C1 segment of cervical spinal cord (tissue), 14 donors: ENCODE measurements at regions not wholly inside any gene's neighbourhood (a gene's known extent, or its start where the extent isn't known, plus 50 kb on each side); places are given as distances from the start of the nearest gene placed in this dataset.
A peak's percentile ranks its signal among the peaks of the same experiment; 100 is the strongest.
"Not testable (repeated sequence)": the region's sequence is repeated elsewhere in the genome, so short reads cannot be mapped to it uniquely, and the experiment has no call there.

ENCODE experiments used
- DNase-seq, 14 donors: peaks; one replicate each; lab custom pipeline; 2025; lab: John Stamatoyannopoulos, UW

DNA sequence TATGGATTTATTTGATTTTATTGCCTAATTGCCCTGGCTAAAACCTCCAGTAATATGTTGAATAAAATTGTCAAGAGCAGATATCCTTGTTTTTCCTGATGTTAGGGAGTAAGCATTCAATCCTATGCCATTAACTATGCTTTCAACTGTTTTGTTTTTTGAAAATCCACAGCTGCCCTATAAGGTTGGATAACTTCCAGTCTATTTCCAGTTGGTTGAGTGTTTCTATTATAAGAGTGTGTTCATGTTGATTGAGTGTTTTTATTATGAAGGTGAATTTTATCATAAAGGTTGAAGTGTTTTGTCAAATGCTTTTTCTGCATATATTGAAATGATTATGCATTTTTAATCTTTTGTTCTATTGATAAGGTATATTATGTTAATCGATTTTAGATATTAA is 149.9 kb upstream of the SCN7A start:
- DNase-seq = no peak

DNA sequence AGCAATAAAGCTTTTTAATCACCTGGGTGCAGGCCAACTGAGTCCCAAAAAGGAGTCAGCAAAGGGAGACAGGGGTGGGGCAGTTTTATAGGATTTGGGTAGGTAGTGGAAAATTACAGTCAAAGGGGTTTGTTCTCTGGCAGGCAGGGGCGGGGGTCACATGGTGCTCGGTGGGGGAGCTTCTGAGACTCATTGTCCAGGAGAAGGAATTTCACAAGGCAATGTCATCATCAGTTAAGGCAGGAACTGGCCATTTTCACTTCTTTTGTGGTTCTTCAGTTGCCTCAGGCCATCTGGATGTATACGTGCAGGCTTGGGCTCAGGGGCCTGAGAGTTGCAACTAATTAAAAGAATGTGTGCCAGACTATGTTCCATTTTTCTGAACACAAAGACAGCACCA is 147.5 kb upstream of the SCN7A start:
- not testable (repeated sequence) for DNase-seq

DNA sequence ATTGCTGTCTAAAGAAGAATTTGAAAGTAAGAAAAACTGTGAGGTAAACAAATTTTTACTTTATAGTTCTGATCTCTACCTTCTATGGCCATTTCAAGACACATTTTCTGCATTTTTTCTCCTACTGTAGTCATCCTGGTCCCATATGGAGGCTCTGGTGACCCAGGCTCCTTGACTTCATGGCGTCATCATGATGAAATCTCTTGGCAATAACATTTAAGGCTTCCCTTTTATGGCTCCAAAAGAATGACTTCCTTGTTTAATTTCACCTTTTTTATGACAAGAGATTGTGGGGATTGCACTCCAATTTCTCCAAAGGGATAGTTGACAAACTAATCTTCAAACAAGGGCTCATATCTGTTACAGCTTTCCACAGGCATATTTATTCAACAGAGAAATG is 143.0 kb upstream of the SCN7A start:
- no peak for DNase-seq

DNA sequence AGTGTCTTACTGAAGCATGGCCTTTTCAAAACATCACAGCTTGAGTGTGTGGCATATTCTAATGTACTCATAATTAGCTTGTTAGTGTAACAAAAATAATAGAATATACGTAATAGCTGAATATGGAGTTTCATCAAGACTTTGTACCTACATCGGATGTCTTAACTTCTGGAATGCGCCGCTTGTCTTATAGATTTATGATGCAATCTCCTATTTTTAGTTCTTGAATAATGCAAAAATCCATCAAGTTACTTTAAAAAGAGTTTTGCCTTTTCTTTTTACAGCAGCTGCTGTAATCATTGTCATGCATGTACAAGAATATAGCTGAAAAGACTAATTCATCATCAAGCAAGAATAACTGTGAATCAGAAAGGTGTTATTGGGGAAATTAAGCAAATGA is 140.7 kb upstream of the SCN7A start:
- DNase-seq = no peak

DNA sequence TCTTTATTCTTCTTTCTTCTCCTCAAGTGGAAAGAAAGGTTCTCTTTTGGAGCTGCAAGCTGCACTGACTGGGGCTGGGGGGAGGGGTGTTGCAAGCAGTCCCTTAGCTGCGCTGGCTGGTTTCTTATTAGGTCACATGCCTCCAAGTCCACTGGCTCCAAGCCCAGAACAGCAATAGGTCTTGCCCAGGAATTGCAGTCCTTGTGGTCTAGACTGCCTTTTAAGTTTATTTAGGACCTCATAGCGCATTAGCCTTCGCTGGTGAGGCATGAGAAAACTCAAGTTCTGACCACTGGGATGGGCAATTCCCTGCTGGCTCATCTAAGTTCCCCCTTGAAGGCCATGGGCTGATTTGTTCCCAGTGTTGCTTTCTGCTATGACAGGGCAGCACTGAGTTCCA is 138.6 kb upstream of the SCN7A start:
- no peak for DNase-seq

DNA sequence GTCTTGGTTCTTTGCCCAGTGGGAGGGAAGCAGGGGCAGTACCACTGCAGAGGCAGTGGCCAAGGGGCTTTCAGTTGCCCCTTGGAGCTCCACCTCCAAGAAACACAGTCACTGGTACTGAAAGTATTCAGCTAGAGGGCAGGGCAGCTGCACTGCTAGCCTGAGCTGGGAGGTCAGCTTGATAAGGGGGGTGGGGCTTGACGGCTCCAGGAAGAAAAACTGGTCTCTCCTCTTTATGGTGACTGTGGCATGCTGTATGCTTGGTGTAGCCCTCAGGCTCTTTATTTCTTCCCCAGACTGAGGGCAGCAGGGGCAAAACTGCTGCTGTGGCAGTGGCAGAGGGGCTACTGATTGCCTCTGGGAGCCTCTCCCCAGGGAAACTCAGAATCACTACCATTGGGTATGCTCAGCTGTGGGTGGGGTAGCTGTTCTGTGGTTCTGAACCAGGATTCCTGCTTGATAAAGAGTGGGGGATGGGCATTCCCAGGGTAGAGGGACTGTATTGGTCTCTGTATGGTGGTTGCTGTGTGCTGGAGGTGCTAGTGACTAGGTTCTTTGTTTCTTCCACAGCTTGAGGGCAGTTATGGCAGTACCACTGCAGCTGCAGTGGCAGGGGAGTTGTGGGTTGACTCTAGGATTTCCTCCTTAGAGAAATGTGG is 134.6 kb upstream of the SCN7A start:
- no peak for DNase-seq

DNA sequence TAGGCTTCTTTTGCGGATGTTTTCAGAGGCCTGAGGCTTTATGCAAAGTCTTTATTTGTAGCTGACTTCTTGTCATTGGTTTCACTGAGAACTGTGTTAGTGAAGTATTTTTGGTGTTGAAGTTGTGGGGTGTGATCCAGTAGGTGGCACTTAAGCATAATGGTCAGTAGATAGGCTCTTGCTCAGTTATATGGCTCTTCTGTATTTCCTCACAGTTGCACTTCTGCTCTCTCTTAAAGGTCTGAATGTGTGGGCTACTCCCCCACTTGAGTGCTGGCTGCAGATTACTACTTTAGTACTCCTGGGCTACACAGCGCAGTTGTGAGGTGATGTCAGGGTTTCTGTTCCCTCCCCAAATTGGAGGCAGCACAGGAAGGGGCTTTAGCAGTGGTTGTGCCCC is 133.8 kb upstream of the SCN7A start:
- DNase-seq = no peak

DNA sequence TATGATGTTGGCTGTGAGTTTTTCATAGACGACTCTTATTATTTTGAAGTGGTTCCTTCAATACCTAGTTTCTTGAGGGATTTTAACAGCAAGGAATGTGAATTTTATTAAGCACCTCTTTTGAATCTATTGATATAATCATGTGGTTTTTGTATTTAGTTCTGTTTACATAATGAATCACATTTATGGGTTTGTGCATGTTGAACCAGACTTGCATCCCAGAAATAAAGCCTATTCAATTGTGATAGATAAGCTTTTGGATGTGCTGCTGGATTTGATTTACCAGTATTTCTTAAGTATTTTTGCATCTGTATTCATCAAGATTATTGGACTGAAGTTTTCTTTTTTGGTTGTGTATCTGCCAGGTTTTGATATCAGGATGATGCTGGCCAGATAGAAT is 131.6 kb upstream of the SCN7A start:
- DNase-seq = no peak

DNA sequence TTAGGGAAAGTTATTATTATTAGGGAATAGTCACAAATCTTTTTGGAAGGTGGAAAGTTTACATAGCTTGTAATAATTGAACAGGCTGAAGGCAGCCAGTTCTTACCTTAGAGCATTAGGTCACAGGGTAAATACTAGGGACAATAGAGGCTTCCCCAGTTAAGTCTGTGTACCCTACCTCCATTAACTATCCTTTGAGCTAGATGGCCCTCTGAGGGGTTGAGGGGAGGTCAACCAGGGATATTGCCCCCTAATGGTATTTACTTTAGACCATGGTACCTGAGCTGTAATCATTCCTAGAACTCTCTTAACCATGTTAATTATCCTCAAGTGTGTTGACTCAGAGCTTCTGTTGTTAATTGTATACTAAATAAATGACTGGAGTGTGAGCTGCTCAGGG is 120.5 kb upstream of the SCN7A start:
- no peak for DNase-seq

DNA sequence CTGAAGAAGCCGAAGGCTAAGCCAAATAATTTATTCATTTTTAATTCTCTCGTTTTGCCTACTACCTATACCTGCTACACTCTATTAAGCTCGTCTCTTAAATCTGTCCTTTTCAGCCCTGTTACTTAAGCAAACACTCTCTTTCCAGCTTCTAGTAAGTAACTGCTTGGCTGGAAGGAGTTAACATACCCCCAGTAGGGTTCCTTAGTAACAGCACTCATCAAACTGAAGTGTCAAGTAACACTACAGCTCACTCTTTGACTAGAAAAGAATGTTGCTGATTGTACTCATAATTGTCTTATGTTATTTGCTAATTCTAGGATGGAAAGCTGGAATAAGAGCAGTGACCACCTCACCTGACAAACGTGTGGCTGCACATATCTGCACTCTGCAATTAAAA is 120.0 kb upstream of the SCN7A start:
- no peak for DNase-seq

DNA sequence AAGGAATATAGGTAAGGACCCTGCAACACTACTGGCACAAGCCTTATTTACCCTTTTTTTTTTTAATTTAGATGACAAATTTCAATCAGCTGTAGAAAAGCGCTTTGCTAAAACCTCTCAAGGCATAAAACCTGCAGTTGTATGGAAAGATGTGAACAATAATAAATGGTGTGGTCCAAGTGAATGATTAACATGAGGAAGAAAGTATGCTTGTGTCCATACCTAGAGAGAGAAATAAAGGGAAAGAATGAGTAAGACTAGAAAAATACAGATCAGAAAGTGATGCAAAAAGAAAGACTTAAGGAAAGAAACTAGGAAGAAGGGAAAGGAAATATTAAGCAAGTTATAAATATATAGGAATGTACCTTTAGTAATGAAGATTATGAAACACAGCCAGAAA is 119.2 kb upstream of the SCN7A start:
- no peak for DNase-seq

DNA sequence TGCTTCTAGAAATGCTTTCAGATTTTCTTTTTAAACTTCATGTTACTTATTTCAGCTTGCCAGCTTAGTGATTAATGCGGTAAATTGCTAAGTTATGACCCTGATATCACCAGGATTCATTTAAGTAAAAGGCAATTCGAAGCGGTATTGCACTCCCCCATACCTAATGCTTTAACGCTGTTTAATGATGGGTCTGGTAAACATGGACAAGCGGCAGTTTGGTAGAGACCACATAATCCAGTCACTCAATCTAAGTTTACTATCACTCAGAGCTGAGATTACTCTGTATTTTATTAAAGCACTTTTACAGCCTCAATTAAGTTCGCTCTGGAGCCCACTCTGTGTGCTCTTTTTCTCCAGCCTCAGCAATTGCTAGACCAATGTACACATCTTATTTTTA is 118.2 kb upstream of the SCN7A start:
- DNase-seq = no peak

DNA sequence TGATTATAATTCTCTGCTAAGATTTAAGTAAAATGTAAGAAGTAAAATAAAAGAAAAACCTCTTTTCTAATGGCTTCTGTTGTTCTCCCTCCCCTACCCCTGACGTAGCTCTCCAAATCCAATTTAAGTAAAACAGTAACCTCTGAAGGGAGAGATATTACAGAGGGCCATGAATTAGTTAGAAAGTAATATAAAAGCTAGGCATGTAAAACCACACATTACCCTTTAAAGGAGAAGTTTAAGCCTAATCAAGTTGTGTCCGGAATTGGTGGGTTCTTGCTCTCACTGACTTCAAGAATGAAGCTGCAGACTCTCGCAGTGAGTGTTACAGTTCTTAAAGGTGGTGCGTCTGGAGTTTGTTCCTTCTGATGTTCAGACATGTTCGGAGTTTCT is 116.9 kb upstream of the SCN7A start:
- DNase-seq = no peak

DNA sequence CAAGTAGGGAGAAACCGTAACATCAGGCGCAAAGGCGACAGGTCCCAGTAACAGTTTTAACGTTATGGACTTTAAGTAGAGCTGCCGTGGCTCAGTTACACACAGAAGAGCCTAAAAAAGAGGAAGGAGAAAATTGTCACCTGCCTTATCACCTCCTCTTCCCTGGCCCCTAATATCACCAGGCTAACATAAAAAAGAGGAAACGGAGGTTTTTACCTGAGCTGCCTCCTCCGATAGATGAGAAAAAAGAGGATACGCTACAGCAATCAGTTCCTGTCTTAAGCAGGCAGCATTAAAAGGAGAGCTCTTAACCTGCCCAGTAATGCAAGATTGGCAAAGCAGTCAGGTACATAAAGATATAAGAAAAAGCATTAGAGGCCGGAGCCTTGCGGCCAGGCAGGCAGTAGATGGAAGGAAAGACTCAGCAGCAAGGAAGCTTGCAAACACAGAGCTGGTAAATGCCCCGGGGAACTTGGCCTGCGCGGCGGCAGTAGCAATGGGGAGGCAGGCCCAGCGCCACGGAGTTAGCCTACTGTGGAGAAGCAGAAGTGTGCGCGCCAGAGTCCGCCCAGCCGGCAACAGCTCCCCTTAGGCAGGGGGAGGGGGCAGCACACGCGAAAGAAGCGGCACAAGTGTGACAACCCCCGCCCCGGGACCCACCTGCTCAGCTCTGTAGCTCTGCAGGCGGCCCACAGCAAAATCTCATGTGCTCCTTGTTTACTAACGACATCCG is 116.3 kb upstream of the SCN7A start:
- DNase-seq = peak in 1 of 14 donors; percentile 2

DNA sequence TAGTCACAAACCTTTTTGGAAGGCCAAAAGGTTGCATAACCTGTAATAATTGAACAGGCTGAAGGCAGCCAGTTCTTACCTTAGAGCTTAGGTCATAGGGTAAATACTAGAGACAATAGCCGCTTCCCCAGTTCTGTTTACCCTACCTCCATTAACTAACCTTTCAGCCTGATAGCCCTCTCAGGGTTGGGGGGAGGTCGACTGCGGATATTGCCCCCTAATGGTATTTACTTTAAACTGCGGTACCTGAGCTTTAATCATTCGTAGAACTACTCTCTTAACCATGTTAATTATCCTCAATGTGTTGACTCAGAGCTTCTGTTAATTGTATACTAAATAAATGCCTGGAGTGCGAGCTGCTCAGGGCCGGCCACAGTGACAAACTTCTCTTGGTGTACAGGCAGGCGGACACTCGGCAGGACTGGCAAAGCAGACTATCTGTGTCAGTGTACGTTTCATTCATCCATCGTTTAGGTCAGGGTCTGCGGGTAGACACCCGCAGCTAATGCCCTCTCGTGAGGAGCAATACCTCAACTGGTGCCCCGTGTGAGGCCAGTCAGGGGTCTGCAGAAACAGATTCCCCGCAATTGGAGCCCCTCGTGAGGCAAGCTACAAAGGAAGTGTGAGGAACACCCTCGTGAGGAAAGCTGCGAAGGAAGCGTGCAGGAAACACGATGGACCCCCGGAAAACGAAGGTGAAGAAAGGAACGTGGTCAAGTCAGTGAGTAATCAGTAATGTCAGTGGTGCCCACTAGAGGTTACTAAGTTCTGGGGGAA is 115.3 kb upstream of the SCN7A start:
- DNase-seq = no peak

DNA sequence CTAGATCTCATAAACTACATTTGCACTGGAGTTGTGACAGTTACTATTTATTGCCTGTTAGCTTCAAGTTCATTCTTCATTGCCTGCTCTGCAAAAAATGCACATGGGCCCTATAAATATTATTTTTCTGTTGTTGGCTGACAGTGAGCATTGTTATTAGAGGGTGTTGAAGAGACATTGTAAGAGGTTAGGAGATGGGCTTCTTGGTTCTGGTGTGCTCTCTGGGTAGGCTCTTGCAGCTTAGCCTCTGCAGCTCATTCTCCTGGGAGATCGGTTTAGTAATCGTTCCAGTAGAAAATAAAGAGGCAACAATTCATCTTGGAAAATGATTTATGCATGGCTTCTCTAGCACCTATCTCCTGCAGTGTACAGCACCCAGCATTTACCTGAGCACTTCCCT is 113.8 kb upstream of the SCN7A start:
- no peak for DNase-seq

DNA sequence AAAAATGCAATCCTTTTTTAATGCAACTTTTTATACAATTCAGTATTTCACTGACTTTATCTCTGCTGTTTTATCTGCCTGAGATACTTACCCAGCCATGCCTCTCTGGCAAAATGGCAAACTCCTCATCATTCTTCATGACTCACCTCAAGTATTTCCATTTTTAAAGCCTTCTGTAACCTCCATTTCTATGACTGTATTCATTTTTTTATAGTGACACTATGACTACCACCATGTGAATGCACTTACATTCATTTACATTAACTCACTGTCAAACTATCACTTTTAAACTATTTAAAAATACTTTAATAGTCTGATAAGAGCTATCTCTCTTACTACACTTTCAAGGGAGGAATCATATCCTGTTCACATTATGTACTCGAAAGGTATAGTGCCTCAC is 99.4 kb upstream of the SCN7A start:
- DNase-seq = no peak

DNA sequence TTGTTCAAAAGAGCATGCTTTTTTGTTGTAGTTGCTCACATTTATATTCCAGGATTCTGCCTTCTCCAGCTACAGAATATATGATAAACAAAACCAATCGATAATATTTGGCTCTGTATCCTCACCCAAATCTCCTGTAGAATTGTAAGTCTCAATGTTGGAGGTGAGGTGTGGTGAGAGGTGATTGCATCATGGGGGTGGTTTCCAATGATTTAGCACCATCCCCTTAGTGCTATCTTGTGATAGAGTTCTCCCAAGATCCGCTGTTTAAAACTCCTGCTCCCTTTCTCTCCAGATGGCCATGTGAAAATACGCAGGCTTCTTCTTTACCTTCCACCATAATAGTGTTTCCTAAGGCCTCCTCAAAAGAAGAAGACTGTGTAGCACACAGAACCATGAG is 98.7 kb upstream of the SCN7A start:
- DNase-seq = no peak

DNA sequence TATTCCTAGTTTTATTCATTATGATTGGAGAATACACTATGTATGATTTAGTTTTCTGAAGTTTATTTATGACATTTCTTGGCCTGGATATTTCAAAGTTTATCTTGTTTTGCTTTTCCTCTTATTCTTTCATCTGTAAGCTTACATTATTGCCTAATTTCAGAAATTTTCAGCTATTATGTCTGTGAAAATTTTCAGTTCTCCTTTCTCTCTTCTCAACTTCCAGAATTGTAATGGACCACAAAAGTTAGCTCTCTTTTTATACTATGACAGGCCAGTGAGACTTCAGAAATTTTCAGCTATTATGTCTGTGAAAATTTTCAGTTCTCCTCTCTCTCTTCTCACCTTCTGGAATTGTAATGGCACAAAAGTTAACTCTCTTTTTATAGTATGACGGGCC is 97.2 kb upstream of the SCN7A start:
- no peak for DNase-seq

DNA sequence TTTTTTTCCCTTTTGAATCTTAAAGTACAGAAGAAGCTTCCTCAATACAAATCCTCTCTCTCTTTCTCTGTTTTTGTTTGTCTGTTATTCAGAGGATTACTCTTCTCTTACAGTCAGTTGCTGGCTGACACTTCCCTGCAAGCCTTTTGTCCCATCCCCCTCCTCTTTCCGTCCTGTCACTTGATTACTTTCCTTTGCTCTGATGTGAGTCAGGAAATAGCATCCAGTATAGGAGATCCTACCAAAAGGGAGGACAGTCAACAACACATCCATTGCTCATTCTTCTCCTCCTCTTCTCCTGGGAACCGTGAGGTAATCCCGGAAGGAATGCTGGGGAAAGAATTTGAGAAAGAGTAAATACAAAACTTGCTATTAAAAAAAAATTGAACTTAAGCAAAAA is 79.3 kb upstream of the SCN7A start:
- DNase-seq = no peak

DNA sequence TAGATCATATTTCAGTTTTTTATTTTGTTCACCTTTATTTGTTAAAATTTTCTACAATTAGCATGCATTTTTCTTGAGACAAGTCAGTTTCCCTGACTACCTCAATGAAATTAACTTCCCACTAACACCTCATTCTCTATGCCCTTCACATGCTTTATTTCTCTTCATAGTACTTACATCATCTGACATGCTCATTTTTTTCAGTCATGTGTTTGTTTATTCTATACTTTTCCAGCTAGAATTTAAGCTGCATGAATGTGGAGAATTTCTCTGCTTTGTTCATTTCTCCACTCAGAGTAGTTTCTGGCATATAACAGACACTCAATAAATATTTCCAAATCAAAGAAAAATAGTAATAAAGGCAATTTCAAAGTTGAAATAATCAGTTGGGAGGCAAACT is 78.9 kb upstream of the SCN7A start:
- DNase-seq = no peak

DNA sequence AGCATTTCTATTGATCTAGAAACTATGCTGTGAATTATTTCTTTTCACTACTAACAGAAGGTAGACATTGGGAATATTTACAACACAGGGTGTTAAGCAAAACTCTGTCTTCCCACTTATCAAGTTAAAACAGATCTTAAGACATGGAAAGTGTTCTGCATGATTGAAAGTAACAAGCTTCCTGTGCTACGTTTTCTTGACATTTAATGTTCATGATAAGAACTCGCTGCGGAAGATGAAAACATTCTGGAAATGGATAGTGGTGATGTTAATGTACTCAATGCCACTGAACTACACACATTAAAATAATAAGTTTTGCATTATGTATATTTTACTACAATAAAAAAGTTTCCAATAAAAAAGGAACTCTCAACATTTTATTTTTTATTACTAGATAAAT is 74.4 kb upstream of the SCN7A start:
- no peak for DNase-seq

DNA sequence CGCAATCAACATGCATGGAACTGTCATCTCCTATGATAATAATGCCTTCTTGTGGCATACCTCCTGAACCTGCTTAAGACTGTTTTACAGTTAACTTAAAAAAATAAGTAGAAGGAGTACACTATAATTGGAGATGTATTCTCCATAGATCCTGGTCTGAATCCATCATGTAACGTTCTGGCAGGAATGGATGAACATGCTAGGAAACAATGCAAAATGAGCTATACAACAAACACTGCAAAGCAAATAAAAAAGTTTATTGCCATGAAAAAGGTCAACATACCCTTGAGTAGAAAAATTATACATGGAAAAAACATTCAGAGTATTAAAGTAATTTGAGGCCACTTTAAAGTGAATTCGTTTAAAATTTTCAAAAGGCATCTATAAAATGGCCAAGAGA is 71.5 kb upstream of the SCN7A start:
- DNase-seq = no peak
